GM19452 (cell line): ENCODE measurements at regions not wholly inside any gene's neighbourhood (a gene's known extent, or its start where the extent isn't known, plus 50 kb on each side); places are given as distances from the start of the nearest gene placed in this dataset.

Source experiments
- ATAC-seq: cut with Tn5 transposase; IDR thresholded peaks from one replicate; pipeline ENCODE4 v1.9.1; 2021; ENCODE audit not compliant: unreplicated experiment

- ATAC-seq = no peak
Measured at GRCh38 chr9:665296-665695, 176.2 kb upstream of the DMRT1 start.

GRCh38 chr9:671997-672396, 169.5 kb upstream of the DMRT1 start:
- ATAC-seq = no peak

- no peak for ATAC-seq
Measured at GRCh38 chr9:672851-673250, 168.6 kb upstream of the DMRT1 start.

- ATAC-seq = no peak
Measured at GRCh38 chr9:673264-673965, 168.1 kb upstream of the DMRT1 start.

- no peak for ATAC-seq
Measured at GRCh38 chr9:673966-674526, 167.5 kb upstream of the DMRT1 start.

GRCh38 chr9:675697-676370, 165.7 kb upstream of the DMRT1 start:
- no peak for ATAC-seq

GRCh38 chr9:676780-677438, 164.6 kb upstream of the DMRT1 start:
- no peak for ATAC-seq

- no peak for ATAC-seq
Measured at GRCh38 chr9:677461-678097, 163.9 kb upstream of the DMRT1 start.

GRCh38 chr9:678897-679296, 162.6 kb upstream of the DMRT1 start:
- ATAC-seq = no peak

GRCh38 chr9:679462-679861, 162.0 kb upstream of the DMRT1 start:
- ATAC-seq = no peak

- ATAC-seq = no peak
Measured at GRCh38 chr9:680106-680505, 161.4 kb upstream of the DMRT1 start.

GRCh38 chr9:682633-683508, 158.6 kb upstream of the DMRT1 start:
- ATAC-seq = no peak

GRCh38 chr9:683509-684021, 157.9 kb upstream of the DMRT1 start:
- ATAC-seq = no peak

GRCh38 chr9:684054-684890, 157.2 kb upstream of the DMRT1 start:
- no peak for ATAC-seq

- ATAC-seq = no peak
Measured at GRCh38 chr9:684941-685340, 156.6 kb upstream of the DMRT1 start.

GRCh38 chr9:686321-686813, 155.1 kb upstream of the DMRT1 start:
- no peak for ATAC-seq

- no peak for ATAC-seq
Measured at GRCh38 chr9:687034-687785, 154.3 kb upstream of the DMRT1 start.

GRCh38 chr9:687994-688393, 153.5 kb upstream of the DMRT1 start:
- ATAC-seq = no peak
